Esophagus squamous epithelium (tissue), 5 donors: ENCODE measurements at regions not wholly inside any gene's neighbourhood (a gene's known extent, or its start where the extent isn't known, plus 50 kb on each side); places are given as distances from the start of the nearest gene placed in this dataset.

ENCODE experiments used
- DNase-seq: peaks from one replicate; lab custom pipeline; 2025; lab: John Stamatoyannopoulos, UW
- H3K27ac ChIP-seq, 4 donors: fragments of 200-600 bp; sonication (generic); one replicate each; pipeline ENCODE4 v1.5.1; 2016 to 2019; ENCODE audit warnings: mild to moderate bottlenecking in 1 of 4
- H3K27me3 ChIP-seq, 4 donors: fragments of 200-600 bp; sonication (generic); 1 replicate in 3 of 4; 2 replicates in 1 of 4; pipeline versions ENCODE4 v1.5.1 to v1.6.0; 2017 to 2021; ENCODE audit warnings: antibody characterized with exemption in 1 of 4
- H3K36me3 ChIP-seq, 3 donors: fragments of 200-600 bp; sonication (generic); one replicate each; pipeline ENCODE4 v1.5.1; 2016 to 2019
- H3K4me1 ChIP-seq, 3 donors: fragments of 200-600 bp; sonication (generic); one replicate each; pipeline ENCODE4 v1.5.1; 2017 to 2019
- H3K4me3 ChIP-seq, 4 donors: fragments of 200-600 bp; sonication (generic); 1 replicate in 3 of 4; 2 replicates in 1 of 4; pipeline ENCODE4 v1.5.1; 2016 to 2019; ENCODE audit warnings: mild to moderate bottlenecking in 2 of 4, moderate library complexity in 1 of 4
- H3K9me3 ChIP-seq, 3 donors: fragments of 200-600 bp; sonication (generic); one replicate each; pipeline ENCODE4 v1.5.1; 2016 to 2019
- POLR2A ChIP-seq, 4 donors: fragments of 450-650 bp; IDR thresholded peaks; one replicate each; pipeline ENCODE4 v1.6.1; 2017; ENCODE audit warnings: antibody characterized with exemption in 4 of 4, mild to moderate bottlenecking in 4 of 4, moderate library complexity in 3 of 4
- WGBS, 2 donors: methylation state at CpG; one replicate each; pipeline ENCODE4 v1.1.5; 2018; 5-methylcytosine and 5-hydroxymethylcytosine counted together
- intact Hi-C: fragments of 100-400 bp; cut with DNase I; formaldehyde crosslinking; loops from one replicate; pipeline ENCODE4 v1.15.0; 2022
- TF ChIP-seq, protein P1 (sequence below), 6 experiments: fragments of 450-650 bp in 4 of 6; fragments of 200-600 bp in 2 of 6; sonication (generic) in 2 of 6; IDR thresholded peaks; one replicate each; pipeline ENCODE4 v1.5.1; 2016 to 2019; ENCODE audit warnings: antibody characterized with exemption in 6 of 6, mild to moderate bottlenecking in 4 of 6, moderate library complexity in 4 of 6
- donor health status: DM: yes; HTN: yes; CAD: no.

- Histone ChIP-seq H3K27ac (no peak overlapping the region), H3K9me3 (no peaks in the 10 kb centered on the region), H3K4me1 (peaks cover 8 to 21% (median 9%) of the 10 kb centered on the region in 3 donors), H3K4me3 (no peak overlapping the region), H3K36me3 (no peaks in the 10 kb centered on the region), H3K27me3 (no peaks in the 10 kb centered on the region)
- no peak for DNase-seq
- intact Hi-C loops, result no loop called here
- 84 to 100% methylated on average over 2 of the region's 2 CpGs for WGBS, 2 donors
- TF ChIP-seq, protein P1, sequence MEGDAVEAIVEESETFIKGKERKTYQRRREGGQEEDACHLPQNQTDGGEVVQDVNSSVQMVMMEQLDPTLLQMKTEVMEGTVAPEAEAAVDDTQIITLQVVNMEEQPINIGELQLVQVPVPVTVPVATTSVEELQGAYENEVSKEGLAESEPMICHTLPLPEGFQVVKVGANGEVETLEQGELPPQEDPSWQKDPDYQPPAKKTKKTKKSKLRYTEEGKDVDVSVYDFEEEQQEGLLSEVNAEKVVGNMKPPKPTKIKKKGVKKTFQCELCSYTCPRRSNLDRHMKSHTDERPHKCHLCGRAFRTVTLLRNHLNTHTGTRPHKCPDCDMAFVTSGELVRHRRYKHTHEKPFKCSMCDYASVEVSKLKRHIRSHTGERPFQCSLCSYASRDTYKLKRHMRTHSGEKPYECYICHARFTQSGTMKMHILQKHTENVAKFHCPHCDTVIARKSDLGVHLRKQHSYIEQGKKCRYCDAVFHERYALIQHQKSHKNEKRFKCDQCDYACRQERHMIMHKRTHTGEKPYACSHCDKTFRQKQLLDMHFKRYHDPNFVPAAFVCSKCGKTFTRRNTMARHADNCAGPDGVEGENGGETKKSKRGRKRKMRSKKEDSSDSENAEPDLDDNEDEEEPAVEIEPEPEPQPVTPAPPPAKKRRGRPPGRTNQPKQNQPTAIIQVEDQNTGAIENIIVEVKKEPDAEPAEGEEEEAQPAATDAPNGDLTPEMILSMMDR (IDR thresholded peaks at IDR 0.05), result no peak
- TF ChIP-seq POLR2A (IDR thresholded peaks at IDR 0.05), result no peak
Measured at GRCh38 chr5:124397317-124397716, 349.1 kb downstream of the ZNF608 start.

DNA sequence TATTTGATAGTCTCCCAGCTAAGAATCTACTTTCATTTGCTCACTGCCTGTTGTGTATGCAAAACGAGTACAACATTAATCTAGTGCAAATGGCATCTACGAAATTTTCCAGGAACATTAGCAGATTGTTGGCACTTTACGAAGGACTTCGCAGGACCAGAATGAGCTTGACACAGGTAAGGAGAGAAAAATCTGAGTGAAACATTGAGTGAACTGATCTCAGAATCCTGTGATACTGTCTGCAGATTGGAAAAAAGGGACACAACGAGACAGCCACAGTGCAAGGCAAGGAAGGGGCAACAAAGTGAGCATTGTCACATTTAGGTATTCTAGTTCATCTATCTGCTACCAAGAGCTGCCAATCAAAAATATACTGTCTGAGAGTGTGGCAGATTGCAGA is 350.5 kb downstream of the ZNF608 start:
- no peak overlapping the region for H3K4me3 ChIP-seq
- TF ChIP-seq, protein P1 (IDR thresholded peaks at IDR 0.05), result no peak
- TF ChIP-seq POLR2A (IDR thresholded peaks at IDR 0.05), result no peak
- peaks cover under 1 to 7% (median 3%) of the 10 kb centered on the region in 3 donors for H3K4me1 ChIP-seq
- intact Hi-C loops, result no loop called here
- 88 to 89% methylated on average over 5 of the region's 5 CpGs for WGBS, 2 donors
- no peak overlapping the region for H3K27ac ChIP-seq
- peaks cover 0 to under 1% (median 0%) of the 10 kb centered on the region in 3 donors for H3K9me3 ChIP-seq
- no peaks in the 10 kb centered on the region for H3K27me3 ChIP-seq
- H3K36me3 ChIP-seq, result no peaks in the 10 kb centered on the region
- no peak for DNase-seq

DNA sequence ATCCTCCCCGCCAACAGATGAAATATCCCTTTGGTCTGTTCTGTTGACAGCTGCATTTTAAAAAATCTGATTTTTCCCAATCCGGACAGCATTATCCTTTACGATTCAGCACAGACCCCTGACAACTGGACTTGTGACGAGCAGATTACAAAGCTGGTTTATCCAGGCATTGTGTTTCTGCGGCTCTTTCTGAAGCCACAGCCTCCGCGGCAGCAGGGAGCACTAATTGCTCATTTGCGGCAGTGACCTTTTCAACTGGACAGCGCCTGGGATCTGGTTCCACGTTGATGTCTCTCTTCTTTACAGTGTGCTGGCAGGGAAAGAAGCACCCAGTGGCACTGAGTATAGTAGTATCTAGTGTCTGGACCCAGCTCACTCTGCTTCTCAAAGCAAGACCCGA is 351.2 kb downstream of the ZNF608 start:
- Histone ChIP-seq H3K4me3 (no peak overlapping the region), H3K27ac (no peak overlapping the region), H3K9me3 (peaks cover 0 to 7% (median 0%) of the 10 kb centered on the region in 3 donors), H3K4me1 (peaks cover 0 to 5% (median 0%) of the 10 kb centered on the region in 3 donors), H3K27me3 (no peaks in the 10 kb centered on the region), H3K36me3 (no peaks in the 10 kb centered on the region)
- 69 to 85% methylated on average over 11 of the region's 11 CpGs for WGBS, 2 donors
- no peak for DNase-seq
- TF ChIP-seq, protein P1 (IDR thresholded peaks at IDR 0.05), result no peak
- TF ChIP-seq POLR2A (IDR thresholded peaks at IDR 0.05), result no peak
- intact Hi-C loops, result no loop called here

GRCh38 chr5:124394700-124395245 is 351.7 kb downstream of the ZNF608 start:
- intact Hi-C loops, result no loop called here
- WGBS, 2 donors, result 90 to 91% methylated on average over 8 to 9 of the region's 9 CpGs
- TF ChIP-seq, protein P1 (IDR thresholded peaks at IDR 0.05), result no peak
- no peak for TF ChIP-seq POLR2A (IDR thresholded peaks at IDR 0.05)
- Histone ChIP-seq H3K4me1 (peaks cover 0 to 5% (median 0%) of the 10 kb centered on the region in 3 donors), H3K36me3 (no peaks in the 10 kb centered on the region), H3K27me3 (no peaks in the 10 kb centered on the region), H3K27ac (no peak overlapping the region), H3K9me3 (peaks cover 0 to 12% (median 0%) of the 10 kb centered on the region in 3 donors), H3K4me3 (no peak overlapping the region)
- DNase-seq, result no peak

- TF ChIP-seq, protein P1 (IDR thresholded peaks at IDR 0.05), result no peak
- TF ChIP-seq POLR2A (IDR thresholded peaks at IDR 0.05), result no peak
- DNase-seq, result no peak
Measured at GRCh38 chr5:124393584-124394379, 352.7 kb downstream of the ZNF608 start.

More at GRCh38 chr5:124393584-124394379, 352.7 kb downstream of the ZNF608 start:
- peaks cover 0 to 15% (median 0%) of the 10 kb centered on the region in 3 donors for H3K9me3 ChIP-seq
- 60 to 69% methylated on average over 5 of the region's 5 CpGs for WGBS, 2 donors
- H3K27me3 ChIP-seq, result no peaks in the 10 kb centered on the region
- H3K36me3 ChIP-seq, result no peaks in the 10 kb centered on the region
- no peak overlapping the region for H3K4me3 ChIP-seq
- H3K4me1 ChIP-seq, result peaks cover 0 to 5% (median 0%) of the 10 kb centered on the region in 3 donors
- intact Hi-C loops, result no loop called here
- no peak overlapping the region for H3K27ac ChIP-seq
